ENCODE measurements at regions not wholly inside any gene's neighbourhood (a gene's known extent, or its start where the extent isn't known, plus 50 kb on each side); places are given as distances from the start of the nearest gene placed in this dataset.

DNA sequence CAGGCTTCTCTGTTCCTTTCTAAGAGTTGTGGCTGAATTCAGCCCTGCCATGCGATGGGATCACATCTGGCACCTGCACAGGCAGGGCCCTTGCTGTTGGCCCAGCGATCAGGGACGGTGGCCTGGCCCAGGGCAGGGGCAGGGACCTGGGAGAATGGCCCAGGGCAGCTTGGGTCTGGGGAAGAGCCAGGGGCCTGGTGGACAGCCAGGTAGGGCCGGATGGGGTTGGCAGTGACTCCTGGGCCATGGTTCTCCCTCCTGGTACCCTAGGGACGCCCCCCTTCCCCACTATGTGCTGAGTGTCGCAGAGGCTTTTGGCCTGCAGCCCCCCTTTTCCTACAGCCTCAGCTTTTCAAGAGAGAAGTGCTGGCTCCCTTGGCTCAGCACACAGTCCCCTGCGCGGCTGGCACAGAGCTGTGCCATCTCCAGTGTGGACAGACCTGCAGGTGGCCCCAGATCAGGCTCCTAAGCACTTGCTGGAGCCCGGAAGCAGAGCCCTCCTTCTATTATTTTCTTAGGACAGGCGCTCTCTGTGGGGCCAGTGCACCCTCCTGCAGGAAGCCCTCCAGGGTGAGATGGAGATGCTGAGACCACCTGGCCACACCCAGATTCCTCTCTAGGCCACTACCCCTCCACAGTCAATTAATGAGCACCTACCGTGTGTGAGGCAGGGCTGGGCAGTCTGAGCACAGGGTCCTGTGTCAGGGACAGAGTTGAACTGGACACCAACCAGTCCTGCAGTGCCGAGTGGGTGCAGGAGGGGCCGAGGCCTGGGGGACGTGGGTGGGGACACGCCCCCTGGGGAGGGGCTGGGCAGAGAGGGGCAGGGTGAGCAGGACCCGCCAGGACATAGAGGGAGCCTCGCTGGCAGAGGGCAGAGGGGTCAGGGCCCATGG lies 267.6 kb downstream of the ADGRD1 start:
- TF ChIP-seq CTCF (IDR thresholded peaks at IDR 0.05; ENCODE audit: poor library complexity), result no peak
- no peak for TF ChIP-seq EZH2phosphoT487 (IDR thresholded peaks at IDR 0.05; ENCODE audit: low read depth, severe bottlenecking, unreplicated experiment)
